ENCODE measurements at regions not wholly inside any gene's neighbourhood (a gene's known extent, or its start where the extent isn't known, plus 50 kb on each side); places are given as distances from the start of the nearest gene placed in this dataset.

DNA sequence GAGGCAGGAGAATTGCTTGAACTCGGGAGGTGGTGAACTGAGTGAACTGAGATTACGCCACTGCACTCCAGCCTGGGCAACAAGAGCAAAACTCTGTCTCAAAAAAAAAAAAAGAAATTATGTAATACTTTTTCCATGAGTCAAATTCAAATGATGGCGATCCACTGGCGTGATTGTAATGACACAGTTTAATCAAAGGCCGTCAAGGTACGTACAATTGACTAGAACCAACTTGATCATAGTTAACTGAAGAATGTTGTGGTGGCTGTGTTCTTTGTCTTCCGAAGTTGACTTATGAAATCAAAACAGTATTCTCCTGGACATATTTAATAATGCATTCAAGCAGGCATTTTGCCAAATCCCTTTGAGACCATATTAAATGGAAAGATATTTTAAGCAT lies 318.6 kb upstream of the FAT1 start:
- no peaks in the 10 kb centered on the region for H3K27me3 ChIP-seq (ENCODE audit: low read length)
- no peak overlapping the region for H3K27ac ChIP-seq (ENCODE audit: low read depth, low read length)
- no peaks in the 10 kb centered on the region for H3K36me3 ChIP-seq (ENCODE audit: low read length)
- H3K9me2 ChIP-seq (replicated peaks; ENCODE audit: insufficient read depth, low read length): no peaks in the 10 kb centered on the region
- no peaks in the 10 kb centered on the region for H3K9me3 ChIP-seq (ENCODE audit: insufficient read depth, low read length)
- no peak overlapping the region for H3K4me3 ChIP-seq (ENCODE audit: insufficient read depth, low read length, poor library complexity, severe bottlenecking)
- H3K79me2 ChIP-seq (ENCODE audit: insufficient read depth, low read length): no peaks in the 10 kb centered on the region
- H3K4me2 ChIP-seq (ENCODE audit: low read depth, low read length, poor library complexity, severe bottlenecking): no peak overlapping the region
- H2AFZ ChIP-seq (ENCODE audit: low read depth, low read length, severe bottlenecking): no peak overlapping the region
- H4K20me1 ChIP-seq (ENCODE audit: low read depth, low read length): no peaks in the 10 kb centered on the region
- H3K9ac ChIP-seq (ENCODE audit: low read length): no peak overlapping the region
- TF ChIP-seq, protein P1, sequence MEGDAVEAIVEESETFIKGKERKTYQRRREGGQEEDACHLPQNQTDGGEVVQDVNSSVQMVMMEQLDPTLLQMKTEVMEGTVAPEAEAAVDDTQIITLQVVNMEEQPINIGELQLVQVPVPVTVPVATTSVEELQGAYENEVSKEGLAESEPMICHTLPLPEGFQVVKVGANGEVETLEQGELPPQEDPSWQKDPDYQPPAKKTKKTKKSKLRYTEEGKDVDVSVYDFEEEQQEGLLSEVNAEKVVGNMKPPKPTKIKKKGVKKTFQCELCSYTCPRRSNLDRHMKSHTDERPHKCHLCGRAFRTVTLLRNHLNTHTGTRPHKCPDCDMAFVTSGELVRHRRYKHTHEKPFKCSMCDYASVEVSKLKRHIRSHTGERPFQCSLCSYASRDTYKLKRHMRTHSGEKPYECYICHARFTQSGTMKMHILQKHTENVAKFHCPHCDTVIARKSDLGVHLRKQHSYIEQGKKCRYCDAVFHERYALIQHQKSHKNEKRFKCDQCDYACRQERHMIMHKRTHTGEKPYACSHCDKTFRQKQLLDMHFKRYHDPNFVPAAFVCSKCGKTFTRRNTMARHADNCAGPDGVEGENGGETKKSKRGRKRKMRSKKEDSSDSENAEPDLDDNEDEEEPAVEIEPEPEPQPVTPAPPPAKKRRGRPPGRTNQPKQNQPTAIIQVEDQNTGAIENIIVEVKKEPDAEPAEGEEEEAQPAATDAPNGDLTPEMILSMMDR (IDR thresholded peaks at IDR 0.05; ENCODE audit: insufficient read depth, low read length, poor library complexity, severe bottlenecking): no peak
- no peak for TF ChIP-seq EZH2phosphoT487 (conservative IDR thresholded peaks at IDR 0.05; ENCODE audit: low read length)
- H3F3A ChIP-seq (ENCODE audit: insufficient read depth): no peaks in the 10 kb centered on the region

DNA sequence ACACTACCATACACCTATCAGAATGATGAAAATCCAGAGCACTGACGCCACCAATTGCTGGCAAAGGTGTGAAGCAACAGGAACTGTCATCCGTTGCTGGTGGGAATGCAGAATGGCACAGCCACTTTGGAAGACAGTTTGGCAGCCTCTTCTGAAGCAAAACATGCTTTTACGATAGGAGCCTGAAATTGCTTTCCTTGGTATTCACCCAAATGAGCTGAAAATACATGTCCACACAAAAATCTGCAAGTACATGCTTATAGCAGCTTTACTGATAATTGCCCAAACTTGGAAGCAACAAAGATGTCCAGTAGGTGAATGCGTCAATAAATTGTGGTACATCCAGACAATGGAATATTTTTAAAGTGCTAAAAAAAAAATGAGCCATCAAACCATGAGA lies 322.8 kb upstream of the FAT1 start:
- no peaks in the 10 kb centered on the region for H3K9me3 ChIP-seq (ENCODE audit: insufficient read depth, low read length)
- H3K4me3 ChIP-seq (ENCODE audit: insufficient read depth, low read length, poor library complexity, severe bottlenecking): no peak overlapping the region
- H2AFZ ChIP-seq (ENCODE audit: low read depth, low read length, severe bottlenecking): no peak overlapping the region
- no peak overlapping the region for H3K27ac ChIP-seq (ENCODE audit: low read depth, low read length)
- H3K79me2 ChIP-seq (ENCODE audit: insufficient read depth, low read length): no peaks in the 10 kb centered on the region
- no peaks in the 10 kb centered on the region for H3K36me3 ChIP-seq (ENCODE audit: low read length)
- no peak overlapping the region for H3K9ac ChIP-seq (ENCODE audit: low read length)
- no peaks in the 10 kb centered on the region for H3F3A ChIP-seq (ENCODE audit: insufficient read depth)
- TF ChIP-seq EZH2phosphoT487 (conservative IDR thresholded peaks at IDR 0.05; ENCODE audit: low read length): no peak
- TF ChIP-seq, protein P1 (IDR thresholded peaks at IDR 0.05; ENCODE audit: insufficient read depth, low read length, poor library complexity, severe bottlenecking): no peak
- H3K4me2 ChIP-seq (ENCODE audit: low read depth, low read length, poor library complexity, severe bottlenecking): no peak overlapping the region
- H4K20me1 ChIP-seq (ENCODE audit: low read depth, low read length): no peaks in the 10 kb centered on the region
- H3K27me3 ChIP-seq (ENCODE audit: low read length): no peaks in the 10 kb centered on the region
- H3K9me2 ChIP-seq (replicated peaks; ENCODE audit: insufficient read depth, low read length): no peaks in the 10 kb centered on the region

GRCh38 chr4:187059021-187059420 lies 335.4 kb upstream of the FAT1 start:
- Histone ChIP-seq H4K20me1 (ENCODE audit: low read depth, low read length) (no peaks in the 10 kb centered on the region), H3K27me3 (ENCODE audit: low read length) (no peaks in the 10 kb centered on the region), H3K9me3 (ENCODE audit: insufficient read depth, low read length) (no peaks in the 10 kb centered on the region), H3F3A (ENCODE audit: insufficient read depth) (no peaks in the 10 kb centered on the region), H2AFZ (ENCODE audit: low read depth, low read length, severe bottlenecking) (no peak overlapping the region), H3K4me2 (ENCODE audit: low read depth, low read length, poor library complexity, severe bottlenecking) (no peak overlapping the region), H3K27ac (ENCODE audit: low read depth, low read length) (no peak overlapping the region), H3K9ac (ENCODE audit: low read length) (no peak overlapping the region), H3K79me2 (ENCODE audit: insufficient read depth, low read length) (no peaks in the 10 kb centered on the region), H3K9me2 (replicated peaks; ENCODE audit: insufficient read depth, low read length) (no peaks in the 10 kb centered on the region), H3K4me3 (ENCODE audit: insufficient read depth, low read length, poor library complexity, severe bottlenecking) (no peak overlapping the region), H3K36me3 (ENCODE audit: low read length) (no peaks in the 10 kb centered on the region)
- TF ChIP-seq, protein P1 (IDR thresholded peaks at IDR 0.05; ENCODE audit: insufficient read depth, low read length, poor library complexity, severe bottlenecking): no peak
- no peak for TF ChIP-seq EZH2phosphoT487 (conservative IDR thresholded peaks at IDR 0.05; ENCODE audit: low read length)

Data from SU-DHL-6 (cell line).